ENCODE measurements at regions not wholly inside any gene's neighbourhood (a gene's known extent, or its start where the extent isn't known, plus 50 kb on each side); places are given as distances from the start of the nearest gene placed in this dataset.

DNA sequence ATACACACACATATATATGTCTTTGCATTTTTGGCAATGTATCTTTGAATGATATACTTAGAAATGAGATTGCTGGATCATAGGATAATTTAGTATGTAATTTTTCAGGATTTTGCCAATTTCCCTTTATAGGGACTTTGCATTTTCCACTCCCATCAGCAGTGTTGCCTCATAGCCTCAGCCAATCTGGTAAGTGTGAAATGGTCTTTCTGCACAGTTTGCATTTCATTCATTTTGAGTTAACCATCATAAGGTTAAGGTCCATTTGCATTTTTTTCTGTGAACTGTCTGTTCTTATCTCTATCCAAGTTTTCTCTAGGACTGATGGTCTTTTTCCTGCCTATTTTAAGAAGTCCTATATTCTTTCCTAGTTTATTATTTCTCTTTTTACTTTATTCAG is 474.8 kb downstream of the ZNF674 start:
- Mint-ChIP-seq H3K4me1 (no peaks in the 10 kb centered on the region), H3K27ac (no peak overlapping the region), H3K4me3 (no peak overlapping the region), H3K9me3 (peaks cover 60 to 72% of the 10 kb centered on the region in 2 experiments), H3K36me3 (ENCODE audit: insufficient read depth in 1 of 3, low read depth in 3 of 3) (peaks cover 3 to 14% (median 12%) of the 10 kb centered on the region in 3 experiments; a peak in 4 of 7 replicates), H3K27me3 (ENCODE audit: low read depth) (no peaks in the 10 kb centered on the region)
- H3K4me1 ChIP-seq (ENCODE audit: insufficient read depth, low read length), result no peaks in the 10 kb centered on the region
- H3K4me2 ChIP-seq (ENCODE audit: insufficient read depth, insufficient read length, low read length), result no peak overlapping the region
- H2AK5ac ChIP-seq (ENCODE audit: insufficient read length, low read length), result no peak overlapping the region
- H3K79me1 ChIP-seq (ENCODE audit: insufficient read depth, low read depth, low read length, poor library complexity, severe bottlenecking), result no peaks in the 10 kb centered on the region
- H3K14ac ChIP-seq (ENCODE audit: insufficient read depth, low read length), result no peak overlapping the region
- H2BK120ac ChIP-seq (ENCODE audit: low read depth, low read length, poor library complexity, severe bottlenecking), result no peak overlapping the region
- H3K23ac ChIP-seq (ENCODE audit: insufficient read length, low read depth, low read length), result no peak overlapping the region
- H4K5ac ChIP-seq (ENCODE audit: insufficient read length, low read depth, low read length), result no peak overlapping the region
- no peak overlapping the region for H3K18ac ChIP-seq (ENCODE audit: insufficient read length, low read depth, low read length)
- no peak overlapping the region for H2BK20ac ChIP-seq (ENCODE audit: low read depth, low read length, poor library complexity, severe bottlenecking)
- H3K4ac ChIP-seq (ENCODE audit: low read depth, low read length), result no peak overlapping the region
- no peak for DNase-seq
- H4K8ac ChIP-seq (replicated peaks; ENCODE audit: insufficient read length, low read depth, low read length), result no peak overlapping the region
- TF ChIP-seq, protein P1, sequence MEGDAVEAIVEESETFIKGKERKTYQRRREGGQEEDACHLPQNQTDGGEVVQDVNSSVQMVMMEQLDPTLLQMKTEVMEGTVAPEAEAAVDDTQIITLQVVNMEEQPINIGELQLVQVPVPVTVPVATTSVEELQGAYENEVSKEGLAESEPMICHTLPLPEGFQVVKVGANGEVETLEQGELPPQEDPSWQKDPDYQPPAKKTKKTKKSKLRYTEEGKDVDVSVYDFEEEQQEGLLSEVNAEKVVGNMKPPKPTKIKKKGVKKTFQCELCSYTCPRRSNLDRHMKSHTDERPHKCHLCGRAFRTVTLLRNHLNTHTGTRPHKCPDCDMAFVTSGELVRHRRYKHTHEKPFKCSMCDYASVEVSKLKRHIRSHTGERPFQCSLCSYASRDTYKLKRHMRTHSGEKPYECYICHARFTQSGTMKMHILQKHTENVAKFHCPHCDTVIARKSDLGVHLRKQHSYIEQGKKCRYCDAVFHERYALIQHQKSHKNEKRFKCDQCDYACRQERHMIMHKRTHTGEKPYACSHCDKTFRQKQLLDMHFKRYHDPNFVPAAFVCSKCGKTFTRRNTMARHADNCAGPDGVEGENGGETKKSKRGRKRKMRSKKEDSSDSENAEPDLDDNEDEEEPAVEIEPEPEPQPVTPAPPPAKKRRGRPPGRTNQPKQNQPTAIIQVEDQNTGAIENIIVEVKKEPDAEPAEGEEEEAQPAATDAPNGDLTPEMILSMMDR (conservative IDR thresholded peaks at IDR 0.05), result no peak
- no peak overlapping the region for H2AFZ ChIP-seq (ENCODE audit: low read length)
- no peak overlapping the region for H2BK12ac ChIP-seq (ENCODE audit: insufficient read length, low read depth, low read length)
- no peaks in the 10 kb centered on the region for H3K23me2 ChIP-seq (ENCODE audit: insufficient read length, low read depth, low read length, poor library complexity, severe bottlenecking)
- H4K91ac ChIP-seq (ENCODE audit: insufficient read length, low read depth, low read length), result no peak overlapping the region
- no peak overlapping the region for H2BK5ac ChIP-seq (ENCODE audit: insufficient read length, low read length)
- H3K27me3 ChIP-seq (ENCODE audit: insufficient read depth, low read length), result no peaks in the 10 kb centered on the region
- no peak overlapping the region for H3K56ac ChIP-seq (ENCODE audit: insufficient read length, low read depth, low read length)
- no peak overlapping the region for H3T11ph ChIP-seq (ENCODE audit: low read length)
- H3K9me3 ChIP-seq (ENCODE audit: control insufficient read depth, low read depth, low read length), result no peaks in the 10 kb centered on the region
- no peaks in the 10 kb centered on the region for H4K20me1 ChIP-seq (ENCODE audit: control insufficient read depth, insufficient read depth, insufficient read length)
- H3K79me2 ChIP-seq (ENCODE audit: insufficient read depth, low read length), result no peaks in the 10 kb centered on the region
- no peak overlapping the region for H3K27ac ChIP-seq (ENCODE audit: insufficient read length, low read depth, low read length)
- H2BK15ac ChIP-seq (ENCODE audit: low read depth, low read length), result no peak overlapping the region
- H3K9ac ChIP-seq (ENCODE audit: extremely low read depth, insufficient read length, low read length), result no peak overlapping the region
